ENCODE measurements at regions not wholly inside any gene's neighbourhood (a gene's known extent, or its start where the extent isn't known, plus 50 kb on each side); places are given as distances from the start of the nearest gene placed in this dataset.
"Not testable (repeated sequence)": the region's sequence is repeated elsewhere in the genome, so short reads cannot be mapped to it uniquely, and the experiment has no call there.

DNA sequence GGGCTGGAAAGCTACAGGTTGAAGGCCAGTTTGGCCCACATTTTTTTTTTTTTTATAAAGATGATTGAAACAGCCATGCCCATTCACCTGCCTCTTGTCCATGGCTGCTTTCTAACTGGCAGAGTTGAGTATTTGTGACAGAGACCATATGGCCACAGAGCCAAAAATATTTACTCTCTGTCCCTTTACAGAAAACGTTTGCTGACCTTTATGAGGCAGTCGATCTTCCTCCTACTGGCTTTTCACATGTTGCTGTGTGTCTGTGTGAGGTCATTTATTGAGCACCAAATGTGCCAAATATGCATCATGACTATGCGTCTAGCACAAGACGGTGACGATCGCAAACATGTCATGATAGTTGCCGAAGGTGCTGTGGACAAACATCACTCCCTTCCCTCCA lies 200.6 kb upstream of the FRG1 start:
- TF ChIP-seq, protein P1, sequence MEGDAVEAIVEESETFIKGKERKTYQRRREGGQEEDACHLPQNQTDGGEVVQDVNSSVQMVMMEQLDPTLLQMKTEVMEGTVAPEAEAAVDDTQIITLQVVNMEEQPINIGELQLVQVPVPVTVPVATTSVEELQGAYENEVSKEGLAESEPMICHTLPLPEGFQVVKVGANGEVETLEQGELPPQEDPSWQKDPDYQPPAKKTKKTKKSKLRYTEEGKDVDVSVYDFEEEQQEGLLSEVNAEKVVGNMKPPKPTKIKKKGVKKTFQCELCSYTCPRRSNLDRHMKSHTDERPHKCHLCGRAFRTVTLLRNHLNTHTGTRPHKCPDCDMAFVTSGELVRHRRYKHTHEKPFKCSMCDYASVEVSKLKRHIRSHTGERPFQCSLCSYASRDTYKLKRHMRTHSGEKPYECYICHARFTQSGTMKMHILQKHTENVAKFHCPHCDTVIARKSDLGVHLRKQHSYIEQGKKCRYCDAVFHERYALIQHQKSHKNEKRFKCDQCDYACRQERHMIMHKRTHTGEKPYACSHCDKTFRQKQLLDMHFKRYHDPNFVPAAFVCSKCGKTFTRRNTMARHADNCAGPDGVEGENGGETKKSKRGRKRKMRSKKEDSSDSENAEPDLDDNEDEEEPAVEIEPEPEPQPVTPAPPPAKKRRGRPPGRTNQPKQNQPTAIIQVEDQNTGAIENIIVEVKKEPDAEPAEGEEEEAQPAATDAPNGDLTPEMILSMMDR (conservative IDR thresholded peaks at IDR 0.05; ENCODE audit: low read depth, low read length) = not testable (repeated sequence)
- TF ChIP-seq EZH2 (IDR thresholded peaks at IDR 0.05; ENCODE audit: low read length, unreplicated experiment) = not testable (repeated sequence)

Data from PC-3 (cell line).